Kidney capillary endothelial cell (primary cell): ENCODE measurements at regions not wholly inside any gene's neighbourhood (a gene's known extent, or its start where the extent isn't known, plus 50 kb on each side); places are given as distances from the start of the nearest gene placed in this dataset.
"Not testable (repeated sequence)": the region's sequence is repeated elsewhere in the genome, so short reads cannot be mapped to it uniquely, and the experiment has no call there.

Experiments
- DNase-seq: peaks from one replicate; pipeline ENCODE4 v3.0.0-alpha.2; 2018; ENCODE audit warnings: low spot score

- DNase-seq, result no peak
Observed at GRCh38 chr2:58347810-58348209, 106.7 kb upstream of the FANCL start.

GRCh38 chr2:58341047-58341446 lies 99.9 kb upstream of the FANCL start:
- DNase-seq, result no peak

DNA sequence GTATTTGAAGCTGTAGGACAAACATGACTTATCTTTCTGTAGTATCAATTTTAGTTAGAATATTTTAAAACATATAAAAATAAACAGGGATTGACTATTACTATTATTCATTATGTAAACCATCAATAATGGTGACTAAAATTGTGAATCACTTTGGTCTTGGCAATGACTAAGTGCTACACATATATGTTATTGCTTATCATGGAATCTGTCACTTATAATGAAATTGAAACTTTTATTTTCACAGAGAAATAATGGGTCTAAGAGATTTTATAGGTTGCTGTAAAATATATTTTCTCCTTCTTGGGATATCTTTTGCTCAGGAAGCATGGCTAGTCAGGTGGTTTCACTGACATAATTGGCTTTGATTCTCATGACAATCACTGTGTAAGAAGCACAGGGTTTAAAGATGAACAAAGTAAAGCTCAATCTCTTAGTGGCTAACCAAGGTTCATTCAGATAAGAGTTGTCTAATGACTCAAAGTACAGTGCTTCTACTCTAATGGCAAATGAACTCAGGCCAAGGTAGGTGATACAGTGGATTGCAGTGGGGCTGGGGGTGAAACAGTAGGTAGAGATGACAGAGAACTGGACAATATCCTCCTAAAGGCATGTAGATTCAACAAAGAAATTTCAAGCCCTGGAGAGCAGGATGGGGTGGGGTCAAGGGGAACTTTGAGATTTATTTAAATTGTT lies 98.6 kb upstream of the FANCL start:
- no peak for DNase-seq

GRCh38 chr2:58336416-58336815 lies 95.3 kb upstream of the FANCL start:
- DNase-seq, result no peak

GRCh38 chr2:58334414-58334813 lies 93.3 kb upstream of the FANCL start:
- DNase-seq, result no peak

DNA sequence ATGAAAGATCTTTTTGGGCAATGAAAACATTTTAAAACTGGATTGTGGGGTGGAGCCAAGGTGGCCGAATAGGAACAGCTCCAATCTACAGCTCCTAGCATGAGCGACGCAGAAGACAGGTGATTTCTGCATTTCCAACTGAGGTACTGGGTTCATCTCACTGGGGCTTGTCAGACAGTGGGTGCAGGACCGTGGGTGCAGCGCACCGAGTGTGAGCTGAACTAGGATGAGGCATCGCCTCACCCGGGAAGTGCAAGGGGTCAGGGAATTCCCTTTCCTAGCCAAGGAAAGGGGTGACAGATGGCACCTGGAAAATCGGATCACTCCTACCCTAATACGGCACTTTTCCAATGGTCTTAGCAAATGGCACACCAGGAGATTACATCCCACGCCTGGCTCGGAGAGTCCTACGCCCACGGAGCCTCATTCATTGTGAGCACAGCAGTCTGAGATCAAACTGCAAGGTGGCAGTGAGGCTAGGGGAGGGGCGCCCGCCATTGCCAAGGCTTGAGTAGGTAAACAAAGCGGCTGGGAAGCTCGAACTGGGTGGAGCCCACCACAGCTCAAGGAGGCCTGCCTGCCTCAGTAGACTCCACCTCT lies 84.3 kb upstream of the FANCL start:
- DNase-seq, result not testable (repeated sequence)

- no peak for DNase-seq
Observed at GRCh38 chr2:58319481-58319880, 78.4 kb upstream of the FANCL start.

DNA sequence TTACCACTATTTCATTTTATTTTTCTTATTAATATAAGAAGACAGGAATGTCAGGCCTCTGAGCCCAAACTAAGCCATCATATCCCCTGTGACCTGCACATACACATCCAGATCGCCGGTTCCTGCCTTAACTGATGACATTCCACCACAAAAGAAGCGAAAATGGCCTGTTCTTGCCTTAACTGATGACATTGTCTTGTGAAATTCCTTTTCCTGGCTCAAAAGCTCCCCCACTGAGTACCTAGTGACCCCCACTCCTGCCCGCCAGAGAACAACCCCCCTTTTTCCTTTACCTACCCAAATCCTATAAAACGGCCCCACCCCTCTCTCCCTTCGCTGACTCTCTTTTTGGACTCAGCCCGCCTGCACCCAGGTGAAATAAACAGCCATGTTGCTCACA lies 77.8 kb upstream of the FANCL start:
- not testable (repeated sequence) for DNase-seq

GRCh38 chr2:58313926-58314325 lies 72.8 kb upstream of the FANCL start:
- DNase-seq, result no peak

GRCh38 chr2:58308435-58308834 lies 67.3 kb upstream of the FANCL start:
- no peak for DNase-seq

DNA sequence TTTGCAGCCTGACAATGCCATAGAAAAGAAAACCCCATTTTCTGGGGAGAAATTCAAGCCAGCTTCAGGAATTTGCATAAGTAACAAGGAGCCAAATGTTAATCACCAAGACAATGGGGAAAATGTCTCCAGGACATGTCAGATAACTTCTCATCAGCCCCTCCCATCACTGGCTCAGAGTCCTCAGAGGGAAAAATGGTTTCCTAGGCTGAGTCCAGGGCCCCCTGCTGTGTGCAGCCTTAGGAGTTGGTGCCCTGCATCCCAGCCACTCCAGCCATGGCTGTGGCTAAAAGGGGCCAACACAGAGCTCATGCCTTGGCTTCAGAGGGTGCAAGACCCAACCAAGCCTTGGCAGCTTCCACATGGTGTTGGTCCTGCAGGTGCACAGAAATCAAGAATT lies 63.7 kb upstream of the FANCL start:
- DNase-seq, result no peak

- DNase-seq, result no peak
Observed at GRCh38 chr2:58299123-58299522, 58.0 kb upstream of the FANCL start.

DNA sequence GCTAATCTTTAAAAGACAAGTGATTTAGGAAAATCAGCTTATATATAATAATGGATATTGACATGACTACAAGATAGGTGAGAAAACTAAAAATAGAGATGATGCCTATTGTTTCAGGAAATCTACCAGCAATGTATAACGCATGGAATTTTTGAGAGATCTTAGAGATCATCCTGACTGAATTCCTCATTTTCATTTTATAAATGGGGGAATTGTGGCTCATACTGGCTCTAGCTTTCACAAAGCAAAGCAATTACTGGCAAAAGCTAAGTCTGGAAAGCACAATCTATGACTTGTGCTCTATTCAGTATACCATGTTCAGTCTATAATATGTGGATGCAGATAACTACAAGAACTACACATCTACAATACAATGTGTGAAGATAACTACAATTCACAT lies 51.9 kb upstream of the FANCL start:
- no peak for DNase-seq

- DNase-seq, result no peak
Observed at GRCh38 chr2:58291726-58292438, 50.8 kb upstream of the FANCL start.
